ENCODE measurements at regions not wholly inside any gene's neighbourhood (a gene's known extent, or its start where the extent isn't known, plus 50 kb on each side); places are given as distances from the start of the nearest gene placed in this dataset.
"Not testable (repeated sequence)": the region's sequence is repeated elsewhere in the genome, so short reads cannot be mapped to it uniquely, and the experiment has no call there.

DNA sequence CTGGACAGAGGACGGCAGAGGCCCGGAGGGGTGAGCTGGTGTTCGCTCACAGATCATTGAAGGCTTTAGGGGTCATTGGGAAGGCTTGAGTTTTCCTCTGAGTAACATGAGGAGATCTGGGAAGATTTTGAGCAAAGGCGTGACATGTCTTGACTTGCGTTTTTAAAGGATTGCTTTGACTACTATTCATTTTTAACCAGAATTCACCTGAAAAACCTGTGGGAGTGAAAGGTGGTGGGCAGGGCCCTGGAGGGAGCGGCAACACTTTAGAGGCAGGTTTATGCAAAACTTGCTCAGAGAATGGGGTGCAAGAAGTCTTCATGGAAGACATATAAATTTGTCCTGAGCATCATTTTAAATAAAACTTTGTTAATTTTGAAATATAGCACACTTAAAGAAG is 72.2 kb upstream of the EEF1E1 start:
- H3K4me1 Mint-ChIP-seq: no peaks in the 10 kb centered on the region
- no peak overlapping the region for H3K27ac Mint-ChIP-seq
- H3K27me3 Mint-ChIP-seq: no peaks in the 10 kb centered on the region
- DNase-seq: no peak
- no peak overlapping the region for H3K4me3 Mint-ChIP-seq
- H3K9me3 Mint-ChIP-seq (ENCODE audit: low read depth): no peaks in the 10 kb centered on the region
- CTCF ChIA-PET: no interaction called here
- ATAC-seq: no peak
- H3K36me3 Mint-ChIP-seq: no peaks in the 10 kb centered on the region

GRCh38 chr6:8172530-8172929 is 70.2 kb upstream of the EEF1E1 start:
- DNase-seq (no peak), ATAC-seq (no peak)
- Mint-ChIP-seq H3K9me3 (ENCODE audit: low read depth) (no peaks in the 10 kb centered on the region), H3K27ac (no peak overlapping the region), H3K36me3 (no peaks in the 10 kb centered on the region), H3K4me1 (no peaks in the 10 kb centered on the region), H3K27me3 (no peaks in the 10 kb centered on the region), H3K4me3 (no peak overlapping the region)
- CTCF ChIA-PET: no interaction called here

- Mint-ChIP-seq H3K27ac (no peak overlapping the region), H3K4me3 (no peak overlapping the region), H3K4me1 (no peaks in the 10 kb centered on the region), H3K36me3 (no peaks in the 10 kb centered on the region), H3K27me3 (no peaks in the 10 kb centered on the region), H3K9me3 (ENCODE audit: low read depth) (no peaks in the 10 kb centered on the region)
- no peak for ATAC-seq
- no peak for DNase-seq
- CTCF ChIA-PET: no interaction called here
Measured at GRCh38 chr6:8170754-8171153, 68.4 kb upstream of the EEF1E1 start.

- Mint-ChIP-seq H3K36me3 (no peaks in the 10 kb centered on the region), H3K27ac (no peak overlapping the region), H3K9me3 (ENCODE audit: low read depth) (no peaks in the 10 kb centered on the region), H3K4me1 (no peaks in the 10 kb centered on the region), H3K4me3 (no peak overlapping the region), H3K27me3 (no peaks in the 10 kb centered on the region)
- CTCF ChIA-PET: no interaction called here
- DNase-seq: no peak
- no peak for ATAC-seq
Measured at GRCh38 chr6:8170245-8170644, 67.9 kb upstream of the EEF1E1 start.

- no peak overlapping the region for H3K4me3 Mint-ChIP-seq
- CTCF ChIA-PET: no interaction called here
- ATAC-seq: no peak
- H3K27me3 Mint-ChIP-seq: no peaks in the 10 kb centered on the region
- DNase-seq: no peak
- no peak overlapping the region for H3K27ac Mint-ChIP-seq
- H3K4me1 Mint-ChIP-seq: no peaks in the 10 kb centered on the region
- no peaks in the 10 kb centered on the region for H3K9me3 Mint-ChIP-seq (ENCODE audit: low read depth)
- H3K36me3 Mint-ChIP-seq: no peaks in the 10 kb centered on the region
Measured at GRCh38 chr6:8166156-8166555, 63.8 kb upstream of the EEF1E1 start.

DNA sequence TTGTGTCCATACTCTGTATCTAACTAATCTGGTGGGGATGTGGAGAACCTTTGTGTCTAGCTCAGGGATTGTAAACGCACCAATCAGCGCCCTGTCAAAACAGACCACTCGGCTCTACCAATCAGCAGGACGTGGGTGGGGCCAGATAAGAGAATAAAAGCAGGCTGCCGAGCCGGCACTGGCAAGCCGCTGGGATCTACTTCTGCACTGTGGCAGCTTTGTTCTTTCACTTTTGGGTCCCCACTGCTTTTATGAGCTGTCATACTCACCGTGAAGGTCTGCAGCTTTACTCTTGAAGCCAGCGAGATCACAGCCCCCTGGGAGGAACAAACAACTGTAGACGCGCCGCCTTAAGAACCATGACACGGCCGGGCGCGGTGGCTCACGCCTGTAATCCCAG is 62.7 kb upstream of the EEF1E1 start:
- H3K9me3 Mint-ChIP-seq (ENCODE audit: low read depth); CTCF ChIA-PET; H3K4me1 Mint-ChIP-seq; ATAC-seq; H3K27me3 Mint-ChIP-seq; H3K27ac Mint-ChIP-seq; DNase-seq; H3K4me3 Mint-ChIP-seq; H3K36me3 Mint-ChIP-seq: not testable (repeated sequence)

DNA sequence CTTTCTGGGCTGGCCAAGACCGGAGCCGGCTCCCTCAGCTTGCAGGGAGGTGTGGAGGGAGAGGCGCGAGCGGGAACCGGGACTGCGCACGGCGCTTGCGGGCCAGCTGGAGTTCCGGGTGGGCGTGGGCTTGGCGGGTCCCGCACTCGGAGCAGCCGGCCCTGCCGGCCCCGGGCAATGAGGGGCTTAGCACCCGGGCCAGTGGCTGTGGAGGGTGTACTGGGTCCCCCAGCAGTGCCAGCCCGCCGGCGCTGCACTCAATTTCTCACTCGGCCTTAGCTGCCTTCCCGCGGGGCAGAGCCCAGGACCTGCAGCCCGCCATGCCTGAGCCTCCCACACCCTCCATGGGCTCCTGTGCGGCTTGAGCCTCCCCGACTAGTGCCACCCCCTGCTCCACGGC is 61.9 kb upstream of the EEF1E1 start:
- H3K36me3 Mint-ChIP-seq; H3K27me3 Mint-ChIP-seq; CTCF ChIA-PET; H3K27ac Mint-ChIP-seq; ATAC-seq; H3K4me3 Mint-ChIP-seq; H3K4me1 Mint-ChIP-seq; H3K9me3 Mint-ChIP-seq (ENCODE audit: low read depth); DNase-seq: not testable (repeated sequence)

GRCh38 chr6:8159966-8160365 is 57.6 kb upstream of the EEF1E1 start:
- Mint-ChIP-seq H3K36me3 (no peaks in the 10 kb centered on the region), H3K4me3 (no peak overlapping the region), H3K4me1 (no peaks in the 10 kb centered on the region), H3K27me3 (peaks cover 6% of the 10 kb centered on the region), H3K9me3 (ENCODE audit: low read depth) (no peaks in the 10 kb centered on the region), H3K27ac (no peak overlapping the region)
- CTCF ChIA-PET: no interaction called here
- ATAC-seq: no peak
- no peak for DNase-seq

- no peak overlapping the region for H3K4me3 Mint-ChIP-seq
Measured at GRCh38 chr6:8157839-8158238, 55.5 kb upstream of the EEF1E1 start.

DNA sequence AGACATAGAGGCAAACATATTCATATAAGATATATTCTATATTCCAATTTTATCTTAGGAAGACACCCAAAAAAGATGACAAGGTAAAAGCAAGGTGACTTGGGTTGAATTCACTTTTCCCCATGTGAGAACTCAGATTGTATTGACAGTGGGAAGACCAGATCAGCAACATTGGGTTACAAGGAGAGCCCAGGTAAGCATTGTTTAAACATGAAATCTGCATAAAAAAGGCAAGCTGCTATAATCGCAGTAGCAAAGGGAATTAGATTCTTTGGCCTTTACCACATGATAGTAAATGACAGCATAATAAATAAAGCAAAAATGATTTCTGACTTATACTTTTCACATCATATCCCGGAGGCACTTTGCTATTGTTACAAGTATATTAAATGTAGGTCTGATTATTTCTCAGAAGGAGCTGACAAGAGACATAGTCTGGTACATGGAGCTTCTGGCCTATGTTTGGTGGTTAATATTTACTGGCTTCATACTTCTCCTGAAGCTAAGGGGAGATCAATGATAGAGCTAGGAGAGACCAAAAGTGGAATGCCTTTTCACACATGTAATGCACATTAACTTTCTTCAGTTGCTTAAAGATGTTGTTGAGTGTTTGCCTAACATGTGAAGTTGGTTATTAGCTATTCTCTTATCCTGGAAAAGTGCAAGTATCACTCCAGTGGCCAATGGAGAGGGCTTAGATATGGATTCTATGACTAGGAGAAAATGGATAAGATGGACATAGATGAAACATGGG is 53.1 kb upstream of the EEF1E1 start:
- CTCF ChIA-PET: no interaction called here
- H3K4me1 Mint-ChIP-seq: no peaks in the 10 kb centered on the region

More at GRCh38 chr6:8157839-8158238, 55.5 kb upstream of the EEF1E1 start:
- Mint-ChIP-seq H3K27me3 (peaks cover 9% of the 10 kb centered on the region), H3K36me3 (no peaks in the 10 kb centered on the region), H3K27ac (no peak overlapping the region), H3K4me1 (no peaks in the 10 kb centered on the region), H3K9me3 (ENCODE audit: low read depth) (no peaks in the 10 kb centered on the region)
- no peak for DNase-seq
- CTCF ChIA-PET: no interaction called here
- no peak for ATAC-seq

More for the DNA sequence above, 53.1 kb upstream of the EEF1E1 start:
- DNase-seq (no peak), ATAC-seq (no peak)
- Mint-ChIP-seq H3K27me3 (peaks cover 9% of the 10 kb centered on the region), H3K4me3 (no peak overlapping the region), H3K9me3 (ENCODE audit: low read depth) (no peaks in the 10 kb centered on the region), H3K27ac (no peak overlapping the region), H3K36me3 (no peaks in the 10 kb centered on the region)
